Endodermal cell (in vitro differentiated cells): ENCODE measurements at regions not wholly inside any gene's neighbourhood (a gene's known extent, or its start where the extent isn't known, plus 50 kb on each side); places are given as distances from the start of the nearest gene placed in this dataset.

ENCODE experiments used
- DNase-seq: peaks from one replicate; pipeline ENCODE4 v3.0.0-alpha.2; 2017
- H3K27ac ChIP-seq: 2 replicates; pipeline ENCODE4 v1.5.1; 2013; ENCODE audit warnings: mild to moderate bottlenecking, low read depth, low read length, moderate library complexity
- H3K27me3 ChIP-seq: 2 replicates; pipeline ENCODE4 v1.6.1; 2013; ENCODE audit warnings: mild to moderate bottlenecking, low read length, moderate library complexity; ENCODE audit not compliant: insufficient read depth, control insufficient read depth, poor library complexity, severe bottlenecking
- H3K36me3 ChIP-seq: 2 replicates; pipeline ENCODE4 v1.7.0; 2013; ENCODE audit warnings: mild to moderate bottlenecking, low read length, moderate library complexity; ENCODE audit not compliant: control insufficient read depth, insufficient read depth
- H3K4me1 ChIP-seq: one replicate; pipeline ENCODE4 v1.7.0; 2013; ENCODE audit warnings: low read length; ENCODE audit not compliant: control insufficient read depth, insufficient read depth
- H3K4me3 ChIP-seq: 2 replicates; pipeline ENCODE4 v1.5.1; 2013; ENCODE audit warnings: mild to moderate bottlenecking, low read length, moderate library complexity
- H3K9ac ChIP-seq: 2 replicates; pipeline ENCODE4 v1.6.1; 2013; ENCODE audit warnings: mild to moderate bottlenecking, low read length, moderate library complexity; ENCODE audit not compliant: poor library complexity, severe bottlenecking; ENCODE audit errors: extremely low read depth
- H3K9me3 ChIP-seq: 2 replicates; pipeline ENCODE4 v1.6.1; 2013; ENCODE audit warnings: mild to moderate bottlenecking, low read length, moderate library complexity; ENCODE audit not compliant: control insufficient read depth
- H3K27ac Mint-ChIP-seq: 2 replicates; pipeline ENCODE4 v1.8.0; 2020; ENCODE audit warnings: mixed read lengths
- H3K27me3 Mint-ChIP-seq: 2 replicates; pipeline ENCODE4 v1.8.0; 2021; ENCODE audit warnings: mild to moderate bottlenecking, mixed read lengths; ENCODE audit not compliant: insufficient read depth
- H3K36me3 Mint-ChIP-seq: 2 replicates; pipeline ENCODE4 v1.8.0; 2020; ENCODE audit warnings: low read depth, mixed read lengths
- H3K4me1 Mint-ChIP-seq: 2 replicates; pipeline ENCODE4 v1.8.0; 2020; ENCODE audit warnings: mixed read lengths
- H3K4me3 Mint-ChIP-seq: 2 replicates; pipeline ENCODE4 v1.8.0; 2020; ENCODE audit warnings: mild to moderate bottlenecking, moderate library complexity, mixed read lengths
- H3K9me3 Mint-ChIP-seq: 2 replicates; pipeline ENCODE4 v1.8.0; 2020; ENCODE audit warnings: mild to moderate bottlenecking, mixed read lengths
- WGBS, 2 experiments: methylation state at CpG; one replicate each; pipeline versions ENCODE4 v1.1.5 to v1.1.7; 2013; ENCODE audit warnings: missing lambda C conversion rate in 2 of 2, mixed read lengths in 1 of 2; ENCODE audit not compliant: insufficient coverage in 1 of 2, insufficient read length in 1 of 2; 5-methylcytosine and 5-hydroxymethylcytosine counted together
- TF ChIP-seq, protein P1 (sequence below): fragments of 200-600 bp; sonication (generic); conservative IDR thresholded peaks from 2 replicates; pipeline ENCODE4 v1.5.0; 2021; ENCODE audit warnings: antibody characterized with exemption, mild to moderate bottlenecking

GRCh38 chr10:62972103-62972502 is 155.9 kb upstream of the EGR2 start:
- H3K27me3 Mint-ChIP-seq = no peaks in the 10 kb centered on the region
- no peak for DNase-seq

DNA sequence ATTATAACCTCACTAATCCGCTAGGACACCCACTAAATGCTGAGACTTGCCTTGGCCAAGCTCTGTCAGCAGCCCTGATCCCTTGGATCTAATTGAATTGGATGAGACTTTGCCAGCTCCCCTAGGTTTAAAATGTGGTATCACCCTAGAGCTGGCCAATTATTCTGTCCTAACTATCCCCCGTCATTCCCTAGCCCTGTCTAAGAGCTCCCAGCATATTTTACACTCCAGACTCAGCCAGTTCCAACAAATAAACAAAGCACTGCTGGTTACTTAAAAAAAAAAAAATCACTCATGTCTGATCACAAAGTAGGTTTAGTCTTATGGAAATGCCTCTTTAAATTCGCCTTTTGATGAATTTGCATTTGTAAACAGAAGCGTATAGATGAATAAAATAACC is 147.9 kb upstream of the EGR2 start:
- no peak overlapping the region for H3K9ac ChIP-seq
- TF ChIP-seq, protein P1, sequence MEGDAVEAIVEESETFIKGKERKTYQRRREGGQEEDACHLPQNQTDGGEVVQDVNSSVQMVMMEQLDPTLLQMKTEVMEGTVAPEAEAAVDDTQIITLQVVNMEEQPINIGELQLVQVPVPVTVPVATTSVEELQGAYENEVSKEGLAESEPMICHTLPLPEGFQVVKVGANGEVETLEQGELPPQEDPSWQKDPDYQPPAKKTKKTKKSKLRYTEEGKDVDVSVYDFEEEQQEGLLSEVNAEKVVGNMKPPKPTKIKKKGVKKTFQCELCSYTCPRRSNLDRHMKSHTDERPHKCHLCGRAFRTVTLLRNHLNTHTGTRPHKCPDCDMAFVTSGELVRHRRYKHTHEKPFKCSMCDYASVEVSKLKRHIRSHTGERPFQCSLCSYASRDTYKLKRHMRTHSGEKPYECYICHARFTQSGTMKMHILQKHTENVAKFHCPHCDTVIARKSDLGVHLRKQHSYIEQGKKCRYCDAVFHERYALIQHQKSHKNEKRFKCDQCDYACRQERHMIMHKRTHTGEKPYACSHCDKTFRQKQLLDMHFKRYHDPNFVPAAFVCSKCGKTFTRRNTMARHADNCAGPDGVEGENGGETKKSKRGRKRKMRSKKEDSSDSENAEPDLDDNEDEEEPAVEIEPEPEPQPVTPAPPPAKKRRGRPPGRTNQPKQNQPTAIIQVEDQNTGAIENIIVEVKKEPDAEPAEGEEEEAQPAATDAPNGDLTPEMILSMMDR = no peak
- no peak overlapping the region for H3K4me3 Mint-ChIP-seq
- H3K27ac ChIP-seq = no peak overlapping the region
- no peaks in the 10 kb centered on the region for H3K4me1 Mint-ChIP-seq
- H3K27me3 Mint-ChIP-seq = no peaks in the 10 kb centered on the region
- H3K36me3 ChIP-seq = no peaks in the 10 kb centered on the region
- no peaks in the 10 kb centered on the region for H3K9me3 ChIP-seq
- no peaks in the 10 kb centered on the region for H3K36me3 Mint-ChIP-seq
- H3K4me3 ChIP-seq = no peak overlapping the region
- no peak for DNase-seq
- peak overlapping the region; percentile 26 for H3K27ac Mint-ChIP-seq
- 60 to 85% methylated on average over 1 to 4 of the region's 4 CpGs for WGBS, 2 experiments
- H3K9me3 Mint-ChIP-seq = peaks cover 1% of the 10 kb centered on the region
- H3K27me3 ChIP-seq = no peaks in the 10 kb centered on the region
- H3K4me1 ChIP-seq = no peaks in the 10 kb centered on the region

More at GRCh38 chr10:62972103-62972502, 155.9 kb upstream of the EGR2 start:
- Histone ChIP-seq H3K27ac (no peak overlapping the region), H3K9ac (no peak overlapping the region), H3K9me3 (peaks cover 23% of the 10 kb centered on the region), H3K27me3 (no peaks in the 10 kb centered on the region), H3K4me1 (no peaks in the 10 kb centered on the region), H3K36me3 (no peaks in the 10 kb centered on the region), H3K4me3 (no peak overlapping the region)
- Mint-ChIP-seq H3K9me3 (peaks cover 34% of the 10 kb centered on the region), H3K4me1 (no peaks in the 10 kb centered on the region), H3K36me3 (no peaks in the 10 kb centered on the region), H3K27ac (no peak overlapping the region), H3K4me3 (no peak overlapping the region)
- TF ChIP-seq, protein P1 = no peak

- H3K27me3 Mint-ChIP-seq = no peaks in the 10 kb centered on the region
- H3K27ac ChIP-seq = no peak overlapping the region
- H3K9ac ChIP-seq = no peak overlapping the region
- 32 to 64% methylated on average over 2 to 3 of the region's 3 CpGs for WGBS, 2 experiments
- H3K4me1 ChIP-seq = no peaks in the 10 kb centered on the region
- H3K36me3 Mint-ChIP-seq = no peaks in the 10 kb centered on the region
- H3K27me3 ChIP-seq = no peaks in the 10 kb centered on the region
- H3K27ac Mint-ChIP-seq = no peak overlapping the region
- no peaks in the 10 kb centered on the region for H3K36me3 ChIP-seq
- no peaks in the 10 kb centered on the region for H3K9me3 ChIP-seq
- TF ChIP-seq, protein P1 = no peak
- no peak overlapping the region for H3K4me3 ChIP-seq
- H3K9me3 Mint-ChIP-seq = peaks cover 1% of the 10 kb centered on the region
- DNase-seq = no peak
- H3K4me3 Mint-ChIP-seq = no peak overlapping the region
- H3K4me1 Mint-ChIP-seq = no peaks in the 10 kb centered on the region
Observed at GRCh38 chr10:62961951-62962523, 145.9 kb upstream of the EGR2 start.
